ENCODE measurements at regions not wholly inside any gene's neighbourhood (a gene's known extent, or its start where the extent isn't known, plus 50 kb on each side); places are given as distances from the start of the nearest gene placed in this dataset.

- TF ChIP-seq, protein P1, sequence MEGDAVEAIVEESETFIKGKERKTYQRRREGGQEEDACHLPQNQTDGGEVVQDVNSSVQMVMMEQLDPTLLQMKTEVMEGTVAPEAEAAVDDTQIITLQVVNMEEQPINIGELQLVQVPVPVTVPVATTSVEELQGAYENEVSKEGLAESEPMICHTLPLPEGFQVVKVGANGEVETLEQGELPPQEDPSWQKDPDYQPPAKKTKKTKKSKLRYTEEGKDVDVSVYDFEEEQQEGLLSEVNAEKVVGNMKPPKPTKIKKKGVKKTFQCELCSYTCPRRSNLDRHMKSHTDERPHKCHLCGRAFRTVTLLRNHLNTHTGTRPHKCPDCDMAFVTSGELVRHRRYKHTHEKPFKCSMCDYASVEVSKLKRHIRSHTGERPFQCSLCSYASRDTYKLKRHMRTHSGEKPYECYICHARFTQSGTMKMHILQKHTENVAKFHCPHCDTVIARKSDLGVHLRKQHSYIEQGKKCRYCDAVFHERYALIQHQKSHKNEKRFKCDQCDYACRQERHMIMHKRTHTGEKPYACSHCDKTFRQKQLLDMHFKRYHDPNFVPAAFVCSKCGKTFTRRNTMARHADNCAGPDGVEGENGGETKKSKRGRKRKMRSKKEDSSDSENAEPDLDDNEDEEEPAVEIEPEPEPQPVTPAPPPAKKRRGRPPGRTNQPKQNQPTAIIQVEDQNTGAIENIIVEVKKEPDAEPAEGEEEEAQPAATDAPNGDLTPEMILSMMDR (IDR thresholded peaks at IDR 0.05; ENCODE audit: low read length): no peak
- TF ChIP-seq EZH2 (IDR thresholded peaks at IDR 0.05; ENCODE audit: borderline replicate concordance, low read length): no peak
These were observed 212.1 kb downstream of the GRIN2B start for GRCh38 chr12:13769273-13769672.

Measured in OCI-LY1 (cell line).